Duodenal mucosa (tissue), 2 donors: ENCODE measurements at regions not wholly inside any gene's neighbourhood (a gene's known extent, or its start where the extent isn't known, plus 50 kb on each side); places are given as distances from the start of the nearest gene placed in this dataset.

ENCODE experiments used
- H3K27ac ChIP-seq: one replicate; pipeline ENCODE4 v1.7.0; 2013; ENCODE audit warnings: low read depth, low read length
- H3K27me3 ChIP-seq, 2 donors: one replicate each; pipeline ENCODE4 v1.7.0; 2013; ENCODE audit warnings: low read length in 2 of 2, control low read depth in 1 of 2; ENCODE audit not compliant: insufficient read depth in 2 of 2, control insufficient read depth in 1 of 2
- H3K36me3 ChIP-seq, 2 donors: one replicate each; pipeline ENCODE4 v1.7.0; 2013; ENCODE audit warnings: low read length in 2 of 2, control low read depth in 1 of 2; ENCODE audit not compliant: insufficient read depth in 2 of 2, control insufficient read depth in 1 of 2
- H3K4me1 ChIP-seq, 2 donors: one replicate each; pipeline ENCODE4 v1.7.0; 2013; ENCODE audit warnings: low read length in 2 of 2, control low read depth in 1 of 2; ENCODE audit not compliant: insufficient read depth in 2 of 2, control insufficient read depth in 1 of 2
- H3K4me3 ChIP-seq, 2 donors: one replicate each; pipeline ENCODE4 v1.7.0; 2013; ENCODE audit warnings: low read length in 2 of 2, low read depth in 1 of 2
- H3K9ac ChIP-seq, 2 donors: one replicate each; pipeline ENCODE4 v1.7.0; 2013; ENCODE audit warnings: low read length in 2 of 2, low read depth in 1 of 2
- H3K9me3 ChIP-seq, 2 donors: one replicate each; pipeline ENCODE4 v1.7.0; 2013; ENCODE audit warnings: low read length in 2 of 2, control low read depth in 1 of 2; ENCODE audit not compliant: control insufficient read depth in 1 of 2

- Histone ChIP-seq H3K9ac (no peak overlapping the region), H3K4me1 (no peaks in the 10 kb centered on the region)
Observed at GRCh38 chr20:51183451-51183850, 160.5 kb upstream of the KCNG1 start.

GRCh38 chr20:51182571-51182970 lies 159.7 kb upstream of the KCNG1 start:
- Histone ChIP-seq H3K4me3 (no peak overlapping the region), H3K27ac (no peak overlapping the region), H3K4me1 (no peaks in the 10 kb centered on the region), H3K9ac (no peak overlapping the region), H3K36me3 (no peaks in the 10 kb centered on the region), H3K27me3 (peaks cover 9 to 14% of the 10 kb centered on the region in 2 donors), H3K9me3 (no peaks in the 10 kb centered on the region)

More at GRCh38 chr20:51183451-51183850, 160.5 kb upstream of the KCNG1 start:
- H3K27me3 ChIP-seq, result peaks cover 9 to 14% of the 10 kb centered on the region in 2 donors
- no peak overlapping the region for H3K4me3 ChIP-seq
- H3K27ac ChIP-seq, result no peak overlapping the region
- no peaks in the 10 kb centered on the region for H3K36me3 ChIP-seq
- H3K9me3 ChIP-seq, result no peaks in the 10 kb centered on the region

GRCh38 chr20:51178153-51178552 lies 155.2 kb upstream of the KCNG1 start:
- Histone ChIP-seq H3K9ac (no peak overlapping the region), H3K4me1 (no peaks in the 10 kb centered on the region), H3K4me3 (no peak overlapping the region), H3K36me3 (no peaks in the 10 kb centered on the region), H3K27me3 (peaks cover 9 to 11% of the 10 kb centered on the region in 2 donors), H3K9me3 (no peaks in the 10 kb centered on the region), H3K27ac (no peak overlapping the region)

GRCh38 chr20:51176876-51177275 lies 154.0 kb upstream of the KCNG1 start:
- H3K27ac ChIP-seq, result no peak overlapping the region
- no peak overlapping the region for H3K9ac ChIP-seq
- H3K36me3 ChIP-seq, result no peaks in the 10 kb centered on the region
- no peaks in the 10 kb centered on the region for H3K4me1 ChIP-seq
- no peaks in the 10 kb centered on the region for H3K9me3 ChIP-seq
- H3K4me3 ChIP-seq, result no peak overlapping the region
- peaks cover 9 to 11% of the 10 kb centered on the region in 2 donors for H3K27me3 ChIP-seq

- Histone ChIP-seq H3K27ac (no peak overlapping the region), H3K9ac (no peak overlapping the region), H3K27me3 (peaks cover 9 to 10% of the 10 kb centered on the region in 2 donors), H3K9me3 (no peaks in the 10 kb centered on the region), H3K4me1 (no peaks in the 10 kb centered on the region), H3K4me3 (no peak overlapping the region), H3K36me3 (no peaks in the 10 kb centered on the region)
Observed at GRCh38 chr20:51176446-51176845, 153.5 kb upstream of the KCNG1 start.

- Histone ChIP-seq H3K4me3 (no peak overlapping the region), H3K27me3 (peaks cover 7 to 9% of the 10 kb centered on the region in 2 donors), H3K27ac (no peak overlapping the region), H3K4me1 (no peaks in the 10 kb centered on the region), H3K9me3 (no peaks in the 10 kb centered on the region), H3K36me3 (no peaks in the 10 kb centered on the region), H3K9ac (no peak overlapping the region)
Observed at GRCh38 chr20:51175724-51176123, 152.8 kb upstream of the KCNG1 start.

GRCh38 chr20:51175156-51175555 lies 152.2 kb upstream of the KCNG1 start:
- Histone ChIP-seq H3K4me3 (no peak overlapping the region), H3K9me3 (no peaks in the 10 kb centered on the region), H3K4me1 (no peaks in the 10 kb centered on the region), H3K36me3 (no peaks in the 10 kb centered on the region), H3K27ac (no peak overlapping the region), H3K9ac (no peak overlapping the region), H3K27me3 (peaks cover 7 to 8% of the 10 kb centered on the region in 2 donors)

GRCh38 chr20:51174536-51174935 lies 151.6 kb upstream of the KCNG1 start:
- Histone ChIP-seq H3K9me3 (no peaks in the 10 kb centered on the region), H3K27me3 (peaks cover 4 to 9% of the 10 kb centered on the region in 2 donors), H3K27ac (no peak overlapping the region), H3K4me3 (no peak overlapping the region), H3K4me1 (no peaks in the 10 kb centered on the region), H3K36me3 (no peaks in the 10 kb centered on the region), H3K9ac (no peak overlapping the region)

GRCh38 chr20:51172558-51173428 lies 149.9 kb upstream of the KCNG1 start:
- Histone ChIP-seq H3K9me3 (no peaks in the 10 kb centered on the region), H3K27me3 (peaks cover 0 to 5% of the 10 kb centered on the region in 2 donors), H3K4me1 (no peaks in the 10 kb centered on the region), H3K36me3 (no peaks in the 10 kb centered on the region), H3K9ac (no peak overlapping the region), H3K27ac (no peak overlapping the region), H3K4me3 (no peak overlapping the region)

- no peaks in the 10 kb centered on the region for H3K36me3 ChIP-seq
- no peak overlapping the region for H3K4me3 ChIP-seq
- H3K9me3 ChIP-seq, result no peaks in the 10 kb centered on the region
- no peaks in the 10 kb centered on the region for H3K4me1 ChIP-seq
- H3K27ac ChIP-seq, result no peak overlapping the region
- H3K27me3 ChIP-seq, result peaks cover 0 to 5% of the 10 kb centered on the region in 2 donors
- H3K9ac ChIP-seq, result no peak overlapping the region
Observed at GRCh38 chr20:51171141-51171540, 148.2 kb upstream of the KCNG1 start.
